GM12891 (cell line): ENCODE measurements at regions not wholly inside any gene's neighbourhood (a gene's known extent, or its start where the extent isn't known, plus 50 kb on each side); places are given as distances from the start of the nearest gene placed in this dataset.

Experiments used
- DNase-seq: peaks from one replicate; pipeline ENCODE4 v3.0.0; 2011; ENCODE audit warnings: low spot score; ENCODE audit not compliant: insufficient read length
- FAIRE-seq: peaks from 2 replicates; lab custom pipeline; 2011; peaks lifted over from hg19 to GRCh38; lab: Jason Lieb, UNC
- PAX5 ChIP-seq: IDR thresholded peaks from 2 replicates; pipeline ENCODE4 v1.6.1; 2011; ENCODE audit warnings: low read length, moderate library complexity, mild to moderate bottlenecking; ENCODE audit not compliant: insufficient read depth, severe bottlenecking
- POLR2A ChIP-seq: IDR thresholded peaks from 2 replicates; pipeline ENCODE4 v1.6.1; 2011; ENCODE audit warnings: low read depth, low read length, control low read depth
- POLR2AphosphoS5 ChIP-seq: IDR thresholded peaks from 2 replicates; pipeline ENCODE4 v1.6.1; 2011; ENCODE audit warnings: low read depth, low read length, control low read depth
- POU2F2 ChIP-seq: IDR thresholded peaks from 2 replicates; pipeline ENCODE4 v1.6.1; 2011; ENCODE audit warnings: low read depth, mild to moderate bottlenecking, control low read depth, low read length, moderate library complexity
- SPI1 ChIP-seq: IDR thresholded peaks from 2 replicates; pipeline ENCODE4 v1.6.1; 2011; ENCODE audit warnings: low read depth, low read length, control low read depth
- TAF1 ChIP-seq: IDR thresholded peaks from 2 replicates; pipeline ENCODE4 v1.6.1; 2011; ENCODE audit warnings: low read depth, low read length, control low read depth

- TF ChIP-seq SPI1 (no peak), POLR2A (no peak), TAF1 (no peak), POU2F2 (no peak), POLR2AphosphoS5 (no peak), PAX5 (no peak)
- DNase-seq: no peak
- FAIRE-seq: no peak
Observed at GRCh38 chr4:177005674-177006230, 213.0 kb upstream of the VEGFC start.

GRCh38 chr4:177006331-177006730 lies 213.6 kb upstream of the VEGFC start:
- FAIRE-seq: no peak
- no peak for TF ChIP-seq POLR2AphosphoS5
- no peak for TF ChIP-seq SPI1
- TF ChIP-seq POLR2A: no peak
- no peak for TF ChIP-seq TAF1
- no peak for TF ChIP-seq POU2F2
- TF ChIP-seq PAX5: no peak
- no peak for DNase-seq

GRCh38 chr4:177008071-177008835 lies 215.5 kb upstream of the VEGFC start:
- no peak for TF ChIP-seq POU2F2
- TF ChIP-seq TAF1: no peak
- no peak for TF ChIP-seq PAX5
- TF ChIP-seq POLR2A: no peak
- TF ChIP-seq SPI1: no peak
- TF ChIP-seq POLR2AphosphoS5: no peak
- no peak for FAIRE-seq
- no peak for DNase-seq

- TF ChIP-seq PAX5 (no peak), POLR2AphosphoS5 (no peak), TAF1 (no peak), POLR2A (no peak), SPI1 (no peak)
- no peak for DNase-seq
- no peak for FAIRE-seq
Observed at GRCh38 chr4:177008836-177009501, 216.2 kb upstream of the VEGFC start.

- FAIRE-seq (no peak), DNase-seq (no peak)
- TF ChIP-seq POU2F2 (no peak), POLR2AphosphoS5 (no peak), SPI1 (no peak)
Observed at GRCh38 chr4:177010418-177010817, 217.7 kb upstream of the VEGFC start.

GRCh38 chr4:177012918-177013545 lies 220.3 kb upstream of the VEGFC start:
- TF ChIP-seq POU2F2: no peak
- TF ChIP-seq POLR2A: no peak
- TF ChIP-seq PAX5: no peak
- no peak for TF ChIP-seq TAF1
- no peak for TF ChIP-seq SPI1
- TF ChIP-seq POLR2AphosphoS5: no peak
- DNase-seq: no peak
- no peak for FAIRE-seq

- FAIRE-seq (no peak), DNase-seq (no peak)
- TF ChIP-seq PAX5: no peak
- no peak for TF ChIP-seq POU2F2
- no peak for TF ChIP-seq TAF1
- TF ChIP-seq POLR2AphosphoS5: no peak
- TF ChIP-seq POLR2A: no peak
Observed at GRCh38 chr4:177016541-177017141, 223.9 kb upstream of the VEGFC start.

- no peak for DNase-seq
- FAIRE-seq: no peak
- no peak for TF ChIP-seq POLR2A
Observed at GRCh38 chr4:177023951-177024350, 231.2 kb upstream of the VEGFC start.

GRCh38 chr4:177032341-177032740 lies 239.6 kb upstream of the VEGFC start:
- FAIRE-seq: no peak
- DNase-seq: no peak

More at GRCh38 chr4:177032341-177032740, 239.6 kb upstream of the VEGFC start:
- TF ChIP-seq POU2F2 (no peak), POLR2A (no peak), PAX5 (no peak), TAF1 (no peak), SPI1 (no peak), POLR2AphosphoS5 (no peak)
